Dermis microvascular lymphatic vessel endothelial cell (primary cell): ENCODE measurements at regions not wholly inside any gene's neighbourhood (a gene's known extent, or its start where the extent isn't known, plus 50 kb on each side); places are given as distances from the start of the nearest gene placed in this dataset.
A peak's percentile ranks its signal among the peaks of the same experiment; 100 is the strongest.
"Not testable (repeated sequence)": the region's sequence is repeated elsewhere in the genome, so short reads cannot be mapped to it uniquely, and the experiment has no call there.

Source experiments
- DNase-seq, 2 donors: peaks; one replicate each; pipeline versions ENCODE4 v3.0.0 to v3.0.0-alpha.2; 2010; ENCODE audit warnings: low read depth in 2 of 2

DNA sequence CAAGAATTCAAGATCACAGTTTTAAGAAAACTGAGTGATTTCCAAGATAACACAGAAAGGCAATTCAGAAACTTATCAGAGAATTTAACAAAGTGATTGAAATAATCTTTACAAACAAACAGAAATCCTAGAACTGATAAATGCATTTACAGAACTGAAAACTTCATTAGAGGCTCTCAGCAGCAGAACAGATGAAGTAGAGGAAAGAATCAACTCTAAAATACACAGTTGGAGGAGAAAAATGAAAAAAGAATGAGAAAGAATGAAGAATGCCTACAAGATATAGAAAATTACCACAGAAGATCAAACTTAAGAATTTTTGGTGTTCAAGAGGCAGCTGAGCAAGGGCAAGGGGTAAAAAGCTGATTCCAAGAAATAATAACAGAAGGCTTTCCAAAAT, 168.8 kb downstream of the POLR2M start:
- DNase-seq, result no peak

DNA sequence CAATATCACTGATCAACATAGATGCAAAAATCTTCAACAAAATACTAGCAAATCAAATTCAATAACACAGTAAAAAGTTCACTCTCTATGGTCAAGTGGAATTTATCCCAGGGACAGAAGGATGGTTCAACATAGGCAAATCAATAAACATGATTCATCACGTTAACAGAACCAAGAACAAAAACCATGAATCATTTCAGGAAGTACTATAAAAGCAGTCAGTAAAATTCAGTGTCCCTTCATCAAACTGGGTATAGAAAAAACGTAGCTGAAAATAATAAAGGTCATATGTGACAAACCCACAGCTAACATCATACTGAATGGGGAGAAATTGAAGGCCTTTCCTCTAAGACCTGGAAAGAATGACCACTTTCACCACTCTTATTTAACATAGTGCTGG, 172.1 kb downstream of the POLR2M start:
- peak; percentile 61 to 75 for DNase-seq

DNA sequence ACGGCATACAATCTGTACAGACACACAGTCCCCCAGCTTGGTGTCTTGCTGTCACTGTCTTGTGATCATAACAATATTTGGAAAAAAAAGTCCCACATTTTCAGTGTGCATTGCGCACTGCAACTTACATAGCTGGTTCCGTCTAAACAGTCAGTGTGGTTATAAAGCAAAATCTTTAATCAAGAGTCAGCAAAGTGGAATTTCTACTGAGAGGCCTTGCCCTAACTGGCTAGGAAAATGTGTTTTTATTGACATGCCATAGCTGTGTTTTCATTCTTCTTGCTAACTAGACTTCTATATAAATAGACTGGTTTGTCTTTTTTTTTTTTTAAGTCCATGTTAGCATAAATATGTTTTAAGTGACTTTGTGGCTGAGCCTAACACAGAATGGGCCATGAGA, 174.8 kb downstream of the POLR2M start:
- DNase-seq, result no peak

DNA sequence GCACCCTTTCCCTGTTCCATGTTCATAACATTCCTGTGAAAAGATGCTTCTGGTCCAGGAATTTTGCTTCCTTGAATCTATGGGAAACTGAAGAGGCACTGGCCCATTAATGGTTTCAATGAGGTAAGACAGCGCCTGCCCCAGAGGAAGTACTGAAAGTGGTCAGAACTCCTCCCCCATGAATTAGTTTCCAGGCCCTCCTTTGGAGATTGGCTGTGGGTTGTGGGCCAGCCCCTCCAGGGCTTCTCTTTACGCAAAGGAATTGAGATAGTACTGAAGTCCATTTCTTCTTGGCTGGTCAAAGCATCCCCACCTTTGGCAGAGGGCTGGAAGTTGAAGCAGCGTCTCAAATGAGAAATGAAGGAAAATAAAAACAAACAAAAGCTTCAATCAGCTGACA, 175.5 kb downstream of the POLR2M start:
- DNase-seq, result no peak

DNA sequence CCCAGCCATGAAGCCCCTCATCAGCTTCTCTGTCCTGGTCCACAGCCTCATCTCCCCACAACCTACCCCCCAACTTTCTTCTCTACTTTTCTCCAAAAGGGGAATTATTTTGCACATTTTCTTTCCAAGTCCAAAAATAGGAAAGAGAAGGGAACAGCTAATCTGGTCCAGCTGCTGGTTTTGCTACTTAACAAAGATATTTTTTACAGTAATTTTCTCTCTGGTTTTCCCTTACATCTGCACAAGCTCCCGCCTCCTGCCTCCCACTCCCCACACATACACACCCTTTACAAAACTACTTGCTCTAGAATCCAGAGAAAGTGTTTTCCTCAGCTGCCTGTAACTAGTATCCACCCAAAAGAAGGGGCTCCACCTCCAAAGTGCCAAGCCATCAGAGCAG, 177.2 kb downstream of the POLR2M start:
- no peak for DNase-seq

DNA sequence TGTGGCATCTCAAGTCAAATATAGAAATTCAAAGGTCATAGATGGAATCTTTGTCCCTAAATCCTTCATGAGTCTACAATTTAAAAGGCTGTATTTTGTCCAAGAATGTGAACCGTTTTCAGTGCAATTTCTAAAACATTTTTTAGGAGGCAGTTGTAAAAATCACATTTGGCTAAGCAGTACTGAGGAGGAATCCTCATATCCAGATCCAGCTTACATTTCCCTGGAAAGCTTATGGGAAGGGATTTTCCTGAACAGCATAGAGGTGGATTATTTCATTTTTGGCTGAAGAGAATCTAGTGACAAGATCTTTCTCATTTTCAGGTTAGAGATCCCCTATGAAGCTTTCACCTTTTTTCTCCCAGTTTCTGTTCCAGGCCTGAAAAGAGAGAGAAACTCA, 178.4 kb downstream of the POLR2M start:
- DNase-seq, result no peak

DNA sequence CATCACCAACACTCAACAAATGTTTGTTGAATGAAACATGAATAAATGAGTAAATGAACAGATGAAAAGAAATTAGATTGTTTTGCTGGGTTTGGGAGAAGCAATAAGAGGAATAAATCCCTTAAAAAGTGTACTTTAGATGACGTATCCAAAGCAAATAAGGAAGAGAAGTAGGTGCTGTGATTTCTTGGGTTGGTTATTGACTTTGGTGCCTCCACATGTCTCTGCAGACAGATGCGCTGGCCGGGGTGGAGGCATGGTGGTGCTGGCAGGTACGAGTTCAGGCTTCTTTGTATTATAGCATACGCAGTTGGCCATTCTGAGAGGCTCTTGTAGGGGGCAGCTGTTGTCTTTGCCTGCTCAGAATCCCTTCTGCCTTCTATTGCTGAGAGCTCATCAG, 178.9 kb downstream of the POLR2M start:
- DNase-seq, result no peak

DNA sequence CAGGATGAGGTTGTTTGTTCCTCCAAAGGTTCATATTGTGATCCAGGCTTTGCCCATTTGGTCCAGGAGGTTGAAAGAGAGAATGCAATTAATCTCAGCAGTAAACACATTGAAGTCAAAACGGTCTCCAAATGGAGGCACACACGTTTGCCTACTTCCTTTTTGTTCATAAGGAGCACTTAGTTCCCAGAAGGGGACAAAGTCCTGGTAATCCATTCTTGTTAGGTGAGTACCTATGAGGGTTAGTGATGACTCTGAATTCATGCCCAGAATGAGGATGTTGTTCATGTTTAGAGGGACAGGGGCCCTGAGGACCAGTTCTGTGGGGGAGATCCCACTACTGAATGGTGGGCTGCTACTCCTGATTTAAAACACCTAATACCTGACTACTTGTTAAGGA, 177.7 kb downstream of the ALDH1A2 start:
- DNase-seq, result no peak

DNA sequence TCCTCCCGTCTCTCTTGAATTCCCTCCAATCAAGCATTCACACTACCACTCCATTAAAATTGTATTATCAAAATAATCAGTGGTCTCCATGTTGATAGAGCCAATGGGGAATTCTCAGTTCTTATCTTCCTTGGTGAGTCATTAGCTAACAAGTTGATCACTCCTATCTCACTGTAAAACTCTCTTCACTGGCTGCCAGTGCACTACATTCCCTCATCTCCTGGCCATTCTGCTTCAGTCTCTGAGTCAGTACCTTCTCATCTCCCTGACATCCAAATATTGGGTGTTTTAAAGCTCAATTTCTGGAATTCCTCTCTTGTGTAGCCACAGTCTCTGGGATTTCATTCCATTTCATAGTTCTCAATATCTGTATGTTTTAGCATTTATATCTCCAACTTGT, 175.2 kb downstream of the ALDH1A2 start:
- no peak for DNase-seq

DNA sequence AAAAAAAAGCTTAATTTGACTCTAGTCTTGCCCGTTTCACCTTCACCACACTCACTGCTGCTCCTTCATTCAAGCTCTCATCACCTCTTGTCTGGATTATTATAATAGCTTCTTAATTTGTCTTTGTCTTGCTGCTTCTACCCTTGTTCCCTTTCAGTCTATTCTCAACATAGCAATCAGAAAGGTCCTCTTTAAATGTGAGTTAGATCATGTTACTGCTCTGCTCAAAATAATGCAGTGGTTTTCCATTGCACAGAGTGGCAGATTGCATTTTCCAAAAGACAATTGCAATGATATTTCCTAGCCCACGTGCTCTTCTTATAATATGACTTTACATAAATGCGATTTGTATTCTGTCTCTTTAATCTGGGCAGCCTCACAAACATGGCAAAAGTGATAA, 174.6 kb downstream of the ALDH1A2 start:
- no peak for DNase-seq

DNA sequence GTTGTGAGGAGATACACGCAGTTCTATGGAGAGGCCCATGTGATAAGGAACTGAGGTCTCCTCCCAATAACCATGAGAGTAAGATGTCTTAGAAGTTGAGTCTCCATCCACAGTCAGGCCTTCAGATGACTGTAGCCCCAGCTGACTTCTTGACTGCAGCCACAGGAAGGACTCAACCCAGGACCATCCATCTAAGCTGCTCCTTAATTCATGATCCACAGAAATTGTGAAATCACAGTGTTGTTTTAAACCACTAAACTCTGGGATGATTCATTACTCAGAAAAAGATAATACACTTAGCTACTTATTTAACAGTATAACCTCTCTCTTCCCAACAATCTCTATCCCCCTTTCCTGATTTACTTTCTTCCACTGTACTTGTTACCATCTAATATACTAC, 173.3 kb downstream of the ALDH1A2 start:
- no peak for DNase-seq

DNA sequence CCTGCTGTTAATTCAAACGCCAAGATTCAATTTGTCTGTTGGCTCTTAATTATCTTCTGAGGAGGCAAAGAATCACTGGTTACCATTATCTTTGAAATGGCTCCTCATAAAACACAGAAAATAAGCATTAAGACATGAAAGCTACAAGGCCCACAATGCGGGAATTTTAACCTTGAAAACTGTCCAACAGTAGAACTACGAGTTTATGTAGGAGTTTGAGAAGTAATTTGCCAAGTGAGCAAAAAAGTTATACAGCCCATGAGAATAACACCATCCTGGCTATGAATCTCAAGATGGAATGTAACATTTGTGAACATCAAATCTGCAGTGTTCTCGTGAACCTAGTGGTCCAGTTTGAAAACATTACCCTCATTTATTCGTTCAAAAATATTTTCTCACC, 172.5 kb downstream of the ALDH1A2 start:
- DNase-seq, result no peak

DNA sequence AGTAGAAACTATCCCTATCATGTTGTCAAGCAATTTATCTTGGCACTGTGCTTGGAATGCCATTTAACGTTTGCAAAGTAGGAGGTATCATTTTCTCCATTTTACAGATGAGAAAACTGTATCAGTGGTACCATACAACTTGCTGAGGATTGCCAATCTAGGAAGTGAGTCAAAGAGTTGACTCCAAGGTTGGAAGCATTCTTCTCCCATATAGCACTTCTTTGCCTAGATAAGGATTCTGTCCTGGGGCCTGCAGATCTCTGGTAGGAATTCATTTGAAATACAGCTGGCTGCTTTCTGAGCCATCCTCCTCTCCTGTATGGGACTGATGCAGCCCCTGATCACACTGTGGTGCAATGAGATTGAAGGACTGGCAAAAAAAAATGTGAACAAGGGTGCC, 170.2 kb downstream of the ALDH1A2 start:
- no peak for DNase-seq

DNA sequence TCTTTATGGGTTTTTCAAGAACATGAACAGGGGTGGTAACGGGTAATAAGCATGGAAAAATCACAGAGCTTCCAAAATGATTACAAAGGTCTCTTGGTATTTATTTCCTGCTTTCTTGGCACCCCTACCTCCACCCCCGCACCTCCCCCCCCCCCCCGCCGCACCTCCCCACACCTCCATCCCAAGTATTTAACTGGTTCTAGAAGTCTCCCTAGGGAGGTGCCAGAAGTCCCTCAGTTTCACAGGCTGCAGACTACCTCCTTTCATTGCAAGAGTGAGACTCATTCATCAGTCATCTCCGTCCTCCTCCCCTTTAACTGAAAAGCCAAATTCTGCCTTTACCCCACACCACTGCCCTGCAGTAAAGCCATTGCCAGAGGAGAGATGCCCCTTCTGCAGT, 169.4 kb downstream of the ALDH1A2 start:
- DNase-seq, result no peak

DNA sequence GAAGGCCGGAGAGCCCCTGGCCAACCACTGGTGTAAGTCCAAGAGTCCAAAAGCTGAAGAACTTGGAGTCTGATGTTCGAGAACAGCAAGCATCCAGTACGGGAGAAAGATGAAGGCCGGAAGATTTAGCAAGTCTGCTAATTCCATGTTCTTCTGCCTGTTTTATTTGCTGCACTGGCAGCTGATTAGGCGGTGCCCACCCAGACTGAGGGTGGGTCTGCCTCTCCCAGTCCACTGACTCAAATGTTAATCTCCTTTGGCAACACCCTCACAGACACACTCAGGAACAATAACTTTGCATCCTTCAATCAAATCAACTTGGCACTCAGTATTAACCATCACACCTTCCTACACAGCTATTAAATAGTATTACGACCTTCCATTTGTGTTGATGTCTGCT, 168.6 kb downstream of the ALDH1A2 start:
- not testable (repeated sequence) for DNase-seq

DNA sequence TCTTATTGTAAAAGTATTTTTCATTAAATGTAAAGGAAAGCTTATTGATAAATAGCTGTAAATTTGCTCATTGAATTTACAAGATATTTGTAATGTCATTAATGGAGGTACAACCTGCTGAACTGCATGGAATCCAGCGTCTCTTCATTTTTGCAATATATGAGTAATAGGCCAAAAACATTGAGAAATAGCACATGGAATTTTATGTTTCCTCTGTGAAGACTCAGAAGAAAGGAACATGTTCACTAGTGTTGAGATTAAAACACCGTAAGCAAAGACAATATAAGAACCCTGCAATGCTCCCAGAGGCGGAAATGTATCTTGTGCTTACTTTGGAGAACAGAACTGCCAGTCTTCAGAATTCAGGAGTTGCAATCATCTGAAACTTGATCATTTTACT, 167.6 kb downstream of the ALDH1A2 start:
- DNase-seq, result no peak

DNA sequence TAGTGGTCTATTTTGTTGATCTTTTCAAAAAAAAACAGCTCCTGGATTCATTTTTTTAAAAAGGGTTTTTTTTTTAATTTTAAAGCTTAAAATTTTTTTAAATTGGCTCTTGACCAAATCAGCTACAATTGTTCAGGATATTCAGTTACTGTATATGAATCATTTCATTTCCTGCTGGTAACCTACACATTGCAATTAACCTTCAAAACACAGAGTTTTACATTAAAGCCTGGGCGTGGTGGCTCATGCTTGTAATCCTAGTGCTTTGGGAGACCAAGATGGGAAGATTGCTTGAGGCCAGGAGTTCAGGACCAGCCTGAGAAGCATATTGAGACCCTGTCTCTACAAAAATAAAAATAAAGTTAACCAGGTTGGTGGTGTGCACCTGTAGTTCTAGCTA, 163.4 kb downstream of the ALDH1A2 start:
- DNase-seq, result peak in 1 of 2 donors; percentile 34
